ENCODE measurements at regions not wholly inside any gene's neighbourhood (a gene's known extent, or its start where the extent isn't known, plus 50 kb on each side); places are given as distances from the start of the nearest gene placed in this dataset.

- no peak overlapping the region for H3K9ac ChIP-seq (ENCODE audit: low read length)
- H3K79me2 ChIP-seq (ENCODE audit: low read length) = no peaks in the 10 kb centered on the region
- H3K4me2 ChIP-seq (ENCODE audit: low read depth, low read length) = no peak overlapping the region
- no peak overlapping the region for H3K4me3 ChIP-seq (ENCODE audit: low read length)
- H3K4me1 ChIP-seq (ENCODE audit: low read length) = no peaks in the 10 kb centered on the region
- no peaks in the 10 kb centered on the region for H3K36me3 ChIP-seq (replicated peaks; ENCODE audit: insufficient read depth, low read length)
- H4K20me1 ChIP-seq (ENCODE audit: insufficient read depth, low read length) = no peaks in the 10 kb centered on the region
- no peaks in the 10 kb centered on the region for H3K9me3 ChIP-seq (replicated peaks; ENCODE audit: insufficient read depth, low read length)
- no peak overlapping the region for H3K27ac ChIP-seq (ENCODE audit: low read length)
- no peaks in the 10 kb centered on the region for H3K9me2 ChIP-seq (replicated peaks; ENCODE audit: insufficient read depth, low read length)
- no peak for DNase-seq
- H3K27me3 ChIP-seq (replicated peaks; ENCODE audit: insufficient read depth, low read length) = no peaks in the 10 kb centered on the region
- H2AFZ ChIP-seq (ENCODE audit: low read length) = no peak overlapping the region
- no peak for TF ChIP-seq EZH2 (optimal IDR thresholded peaks at IDR 0.05; ENCODE audit: low read depth, low read length)
- no peaks in the 10 kb centered on the region for H3F3A ChIP-seq (ENCODE audit: insufficient read depth, low read length)
Measured at GRCh38 chr21:38912102-38912629, 106.4 kb downstream of the ETS2 start.

GRCh38 chr21:38911484-38912101 lies 105.9 kb downstream of the ETS2 start:
- H3K4me2 ChIP-seq (ENCODE audit: low read depth, low read length) = no peak overlapping the region
- no peak for DNase-seq
- TF ChIP-seq EZH2 (optimal IDR thresholded peaks at IDR 0.05; ENCODE audit: low read depth, low read length) (no peak), CTCF (IDR thresholded peaks at IDR 0.05; ENCODE audit: low read length) (no peak)
- no peak overlapping the region for H2AFZ ChIP-seq (ENCODE audit: low read length)
- H3K27ac ChIP-seq (ENCODE audit: low read length) = no peak overlapping the region
- no peaks in the 10 kb centered on the region for H3K4me1 ChIP-seq (ENCODE audit: low read length)
- no peak overlapping the region for H3K9ac ChIP-seq (ENCODE audit: low read length)
- H3K36me3 ChIP-seq (replicated peaks; ENCODE audit: insufficient read depth, low read length) = no peaks in the 10 kb centered on the region
- H3K4me3 ChIP-seq (ENCODE audit: low read length) = no peak overlapping the region
- H3K9me2 ChIP-seq (replicated peaks; ENCODE audit: insufficient read depth, low read length) = no peaks in the 10 kb centered on the region
- H3K9me3 ChIP-seq (replicated peaks; ENCODE audit: insufficient read depth, low read length) = no peaks in the 10 kb centered on the region
- no peaks in the 10 kb centered on the region for H3K27me3 ChIP-seq (replicated peaks; ENCODE audit: insufficient read depth, low read length)
- H3F3A ChIP-seq (ENCODE audit: insufficient read depth, low read length) = no peaks in the 10 kb centered on the region
- no peaks in the 10 kb centered on the region for H3K79me2 ChIP-seq (ENCODE audit: low read length)
- no peaks in the 10 kb centered on the region for H4K20me1 ChIP-seq (ENCODE audit: insufficient read depth, low read length)

GRCh38 chr21:38910390-38911067 lies 104.8 kb downstream of the ETS2 start:
- no peak for DNase-seq
- no peaks in the 10 kb centered on the region for H3F3A ChIP-seq (ENCODE audit: insufficient read depth, low read length)
- no peaks in the 10 kb centered on the region for H3K27me3 ChIP-seq (replicated peaks; ENCODE audit: insufficient read depth, low read length)
- TF ChIP-seq EZH2 (optimal IDR thresholded peaks at IDR 0.05; ENCODE audit: low read depth, low read length) (no peak), EZH2phosphoT487 (IDR thresholded peaks at IDR 0.05; ENCODE audit: low read length) (no peak), CTCF (IDR thresholded peaks at IDR 0.05; ENCODE audit: low read length) (no peak)
- no peaks in the 10 kb centered on the region for H3K4me1 ChIP-seq (ENCODE audit: low read length)
- no peak overlapping the region for H2AFZ ChIP-seq (ENCODE audit: low read length)
- H3K9me3 ChIP-seq (replicated peaks; ENCODE audit: insufficient read depth, low read length) = no peaks in the 10 kb centered on the region
- no peaks in the 10 kb centered on the region for H3K36me3 ChIP-seq (replicated peaks; ENCODE audit: insufficient read depth, low read length)
- no peak overlapping the region for H3K27ac ChIP-seq (ENCODE audit: low read length)
- H3K4me2 ChIP-seq (ENCODE audit: low read depth, low read length) = no peak overlapping the region
- H3K79me2 ChIP-seq (ENCODE audit: low read length) = no peaks in the 10 kb centered on the region
- H4K20me1 ChIP-seq (ENCODE audit: insufficient read depth, low read length) = no peaks in the 10 kb centered on the region
- H3K4me3 ChIP-seq (ENCODE audit: low read length) = no peak overlapping the region
- no peak overlapping the region for H3K9ac ChIP-seq (ENCODE audit: low read length)
- H3K9me2 ChIP-seq (replicated peaks; ENCODE audit: insufficient read depth, low read length) = no peaks in the 10 kb centered on the region

GRCh38 chr21:38909929-38910328 lies 104.2 kb downstream of the ETS2 start:
- H3K27me3 ChIP-seq (replicated peaks; ENCODE audit: insufficient read depth, low read length) = no peaks in the 10 kb centered on the region
- H3K9me2 ChIP-seq (replicated peaks; ENCODE audit: insufficient read depth, low read length) = no peaks in the 10 kb centered on the region
- no peaks in the 10 kb centered on the region for H3K9me3 ChIP-seq (replicated peaks; ENCODE audit: insufficient read depth, low read length)
- no peaks in the 10 kb centered on the region for H3F3A ChIP-seq (ENCODE audit: insufficient read depth, low read length)
- no peak for DNase-seq
- H3K4me3 ChIP-seq (ENCODE audit: low read length) = no peak overlapping the region
- no peak overlapping the region for H3K4me2 ChIP-seq (ENCODE audit: low read depth, low read length)
- no peaks in the 10 kb centered on the region for H3K79me2 ChIP-seq (ENCODE audit: low read length)
- H3K4me1 ChIP-seq (ENCODE audit: low read length) = no peaks in the 10 kb centered on the region
- H4K20me1 ChIP-seq (ENCODE audit: insufficient read depth, low read length) = no peaks in the 10 kb centered on the region
- TF ChIP-seq EZH2 (optimal IDR thresholded peaks at IDR 0.05; ENCODE audit: low read depth, low read length) (no peak), EZH2phosphoT487 (IDR thresholded peaks at IDR 0.05; ENCODE audit: low read length) (no peak), CTCF (IDR thresholded peaks at IDR 0.05; ENCODE audit: low read length) (no peak)
- no peak overlapping the region for H2AFZ ChIP-seq (ENCODE audit: low read length)
- no peak overlapping the region for H3K9ac ChIP-seq (ENCODE audit: low read length)
- no peak overlapping the region for H3K27ac ChIP-seq (ENCODE audit: low read length)
- no peaks in the 10 kb centered on the region for H3K36me3 ChIP-seq (replicated peaks; ENCODE audit: insufficient read depth, low read length)

Measured in MM.1S (cell line).